GM12872 (cell line): ENCODE measurements at regions not wholly inside any gene's neighbourhood (a gene's known extent, or its start where the extent isn't known, plus 50 kb on each side); places are given as distances from the start of the nearest gene placed in this dataset.

Source experiments
- CTCF ChIP-seq: IDR thresholded peaks from 3 replicates; pipeline ENCODE4 v1.5.1; 2011; ENCODE audit warnings: low read depth, mild to moderate bottlenecking, low read length, moderate library complexity; ENCODE audit not compliant: insufficient read depth

- no peak for TF ChIP-seq CTCF
Measured at GRCh38 chr9:73038089-73038509, 85.2 kb upstream of the ALDH1A1 start.

GRCh38 chr9:73037613-73038012 lies 84.8 kb upstream of the ALDH1A1 start:
- no peak for TF ChIP-seq CTCF

GRCh38 chr9:73034962-73035361 lies 82.1 kb upstream of the ALDH1A1 start:
- no peak for TF ChIP-seq CTCF

GRCh38 chr9:73031350-73031749 lies 78.5 kb upstream of the ALDH1A1 start:
- TF ChIP-seq CTCF = no peak

GRCh38 chr9:73030370-73031030 lies 77.6 kb upstream of the ALDH1A1 start:
- TF ChIP-seq CTCF = no peak

GRCh38 chr9:73029346-73029745 lies 76.5 kb upstream of the ALDH1A1 start:
- no peak for TF ChIP-seq CTCF

- TF ChIP-seq CTCF = no peak
Measured at GRCh38 chr9:73026375-73026774, 73.5 kb upstream of the ALDH1A1 start.
